Gastroesophageal sphincter (tissue), 4 donors: ENCODE measurements at regions not wholly inside any gene's neighbourhood (a gene's known extent, or its start where the extent isn't known, plus 50 kb on each side); places are given as distances from the start of the nearest gene placed in this dataset.

ENCODE experiments used
- ATAC-seq: fragments of 150-250 bp; one replicate; pipeline ENCODE4 v1.9.1; 2016; ENCODE audit warnings: mild to moderate bottlenecking, moderate library complexity
- H3K27ac ChIP-seq, 4 donors: fragments of 200-600 bp; sonication (generic) in 3 of 4; 1 replicate in 3 of 4; 2 replicates in 1 of 4; pipeline ENCODE4 v1.5.1; 2016 to 2019
- H3K27me3 ChIP-seq: fragments of 200-600 bp; sonication (generic); one replicate; pipeline ENCODE4 v1.5.1; 2019
- H3K36me3 ChIP-seq, 2 donors: fragments of 200-600 bp; sonication (generic); one replicate each; pipeline ENCODE4 v1.5.1; 2019; ENCODE audit warnings: control low read depth in 1 of 2
- H3K4me1 ChIP-seq, 3 donors: fragments of 200-600 bp; sonication (generic); 1 replicate in 2 of 3; 2 replicates in 1 of 3; pipeline ENCODE4 v1.5.1; 2016 to 2019; ENCODE audit warnings: control low read depth in 2 of 3
- H3K4me3 ChIP-seq, 2 donors: fragments of 200-600 bp; sonication (generic); one replicate each; pipeline ENCODE4 v1.5.1; 2019; ENCODE audit warnings: mild to moderate bottlenecking in 1 of 2, moderate library complexity in 1 of 2
- H3K9me3 ChIP-seq, 3 donors: fragments of 200-600 bp; sonication (generic); one replicate each; pipeline ENCODE4 v1.5.1; 2017 to 2019; ENCODE audit warnings: control low read depth in 2 of 3
- EP300 ChIP-seq: sonication (generic); formaldehyde crosslinking; IDR thresholded peaks from one replicate; pipeline ENCODE4 v1.6.1; 2017; ENCODE audit warnings: antibody characterized with exemption, mild to moderate bottlenecking
- POLR2A ChIP-seq, 2 donors: fragments of 450-650 bp; IDR thresholded peaks; one replicate each; pipeline ENCODE4 v1.6.1; 2017; ENCODE audit warnings: antibody characterized with exemption in 2 of 2, mild to moderate bottlenecking in 2 of 2, moderate library complexity in 1 of 2
- POLR2AphosphoS5 ChIP-seq: sonication (generic); formaldehyde crosslinking; IDR thresholded peaks from one replicate; pipeline ENCODE4 v1.6.1; 2017; ENCODE audit warnings: antibody characterized with exemption
- WGBS, 2 donors: methylation state at CpG; one replicate each; pipeline ENCODE4 v1.1.5; 2018; ENCODE audit warnings: low coverage in 1 of 2; 5-methylcytosine and 5-hydroxymethylcytosine counted together
- TF ChIP-seq, protein P1 (sequence below), 4 experiments: fragments of 200-600 bp in 2 of 4; fragments of 450-650 bp in 2 of 4; sonication (generic) in 1 of 4; IDR thresholded peaks; one replicate each; pipeline ENCODE4 v1.5.1; 2017 to 2019; ENCODE audit warnings: antibody characterized with exemption in 4 of 4, mild to moderate bottlenecking in 2 of 4, moderate library complexity in 2 of 4

DNA sequence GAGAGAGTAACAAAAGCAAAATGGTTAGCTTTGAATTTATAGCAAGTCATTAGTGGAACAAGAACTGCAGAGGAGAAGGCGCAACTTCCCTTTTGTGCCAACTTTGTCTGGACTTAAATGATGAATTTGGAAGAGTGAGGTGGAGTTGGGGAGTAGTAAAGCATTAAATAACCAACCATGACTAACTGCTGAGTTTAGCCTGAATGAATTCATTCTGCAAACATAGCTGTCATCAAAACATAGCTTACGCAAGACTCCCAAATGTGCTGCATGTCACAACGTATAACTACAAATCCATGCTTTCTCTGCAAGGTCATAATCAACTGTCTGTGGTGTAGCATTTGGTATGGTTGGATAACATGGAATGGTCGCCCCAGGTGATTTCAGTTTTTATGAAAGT, 75.9 kb upstream of the RPL34 start:
- TF ChIP-seq POLR2A (IDR thresholded peaks at IDR 0.05) (no peak), POLR2AphosphoS5 (no peak), EP300 (no peak)
- TF ChIP-seq, protein P1, sequence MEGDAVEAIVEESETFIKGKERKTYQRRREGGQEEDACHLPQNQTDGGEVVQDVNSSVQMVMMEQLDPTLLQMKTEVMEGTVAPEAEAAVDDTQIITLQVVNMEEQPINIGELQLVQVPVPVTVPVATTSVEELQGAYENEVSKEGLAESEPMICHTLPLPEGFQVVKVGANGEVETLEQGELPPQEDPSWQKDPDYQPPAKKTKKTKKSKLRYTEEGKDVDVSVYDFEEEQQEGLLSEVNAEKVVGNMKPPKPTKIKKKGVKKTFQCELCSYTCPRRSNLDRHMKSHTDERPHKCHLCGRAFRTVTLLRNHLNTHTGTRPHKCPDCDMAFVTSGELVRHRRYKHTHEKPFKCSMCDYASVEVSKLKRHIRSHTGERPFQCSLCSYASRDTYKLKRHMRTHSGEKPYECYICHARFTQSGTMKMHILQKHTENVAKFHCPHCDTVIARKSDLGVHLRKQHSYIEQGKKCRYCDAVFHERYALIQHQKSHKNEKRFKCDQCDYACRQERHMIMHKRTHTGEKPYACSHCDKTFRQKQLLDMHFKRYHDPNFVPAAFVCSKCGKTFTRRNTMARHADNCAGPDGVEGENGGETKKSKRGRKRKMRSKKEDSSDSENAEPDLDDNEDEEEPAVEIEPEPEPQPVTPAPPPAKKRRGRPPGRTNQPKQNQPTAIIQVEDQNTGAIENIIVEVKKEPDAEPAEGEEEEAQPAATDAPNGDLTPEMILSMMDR (IDR thresholded peaks at IDR 0.05): no peak
- no peaks in the 10 kb centered on the region for H3K27me3 ChIP-seq
- WGBS, 2 donors: 82 to 83% methylated on average over 4 of the region's 4 CpGs

DNA sequence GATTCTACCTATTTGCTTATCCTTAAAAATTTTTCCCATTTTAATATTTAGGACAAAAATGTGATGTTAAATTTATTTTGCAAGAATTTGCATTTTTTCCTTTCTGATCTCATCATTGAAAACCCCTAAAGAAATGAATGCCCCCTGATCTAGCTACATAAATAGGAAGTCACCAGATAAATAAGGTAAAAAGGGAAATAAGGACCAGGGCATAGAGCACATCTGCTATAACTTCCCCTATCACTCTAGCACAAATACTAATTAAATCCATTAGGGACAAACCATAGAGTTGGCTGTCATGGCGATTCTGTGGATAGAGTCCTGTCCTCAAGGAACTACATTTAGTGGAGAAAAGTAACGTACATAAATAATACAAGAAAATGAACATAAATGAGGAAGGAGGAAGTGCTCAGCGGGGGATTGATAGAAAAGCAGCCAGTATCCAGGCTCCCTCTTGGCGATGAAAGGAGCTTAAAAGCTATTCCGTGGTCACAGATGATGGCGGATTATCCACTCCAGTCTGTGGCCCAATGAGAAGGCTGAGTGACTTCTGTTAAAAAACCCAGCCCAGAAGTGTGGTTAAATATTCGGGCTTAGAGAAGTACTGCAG, 76.9 kb upstream of the RPL34 start:
- H3K4me3 ChIP-seq: no peak overlapping the region
- H3K9me3 ChIP-seq: peaks cover 0 to 24% (median 0%) of the 10 kb centered on the region in 3 donors
- no peak overlapping the region for H3K27ac ChIP-seq
- 81 to 94% methylated on average over 7 of the region's 7 CpGs for WGBS, 2 donors
- no peaks in the 10 kb centered on the region for H3K36me3 ChIP-seq
- no peaks in the 10 kb centered on the region for H3K4me1 ChIP-seq
- ATAC-seq: no peak
- TF ChIP-seq POLR2AphosphoS5 (no peak), POLR2A (IDR thresholded peaks at IDR 0.05) (no peak), EP300 (no peak)
- TF ChIP-seq, protein P1 (IDR thresholded peaks at IDR 0.05): no peak
- no peaks in the 10 kb centered on the region for H3K27me3 ChIP-seq

More for the DNA sequence above, 75.9 kb upstream of the RPL34 start:
- H3K9me3 ChIP-seq: peaks cover 0 to 27% (median 0%) of the 10 kb centered on the region in 3 donors
- no peak for ATAC-seq
- no peaks in the 10 kb centered on the region for H3K36me3 ChIP-seq
- no peak overlapping the region for H3K27ac ChIP-seq
- H3K4me1 ChIP-seq: no peaks in the 10 kb centered on the region
- H3K4me3 ChIP-seq: no peak overlapping the region

- Histone ChIP-seq H3K4me3 (no peak overlapping the region), H3K36me3 (no peaks in the 10 kb centered on the region), H3K27ac (no peak overlapping the region), H3K27me3 (no peaks in the 10 kb centered on the region), H3K9me3 (no peaks in the 10 kb centered on the region), H3K4me1 (no peaks in the 10 kb centered on the region)
- 70 to 78% methylated on average over 2 of the region's 2 CpGs for WGBS, 2 donors
- TF ChIP-seq, protein P1 (IDR thresholded peaks at IDR 0.05): no peak
- TF ChIP-seq POLR2AphosphoS5 (no peak), POLR2A (IDR thresholded peaks at IDR 0.05) (no peak), EP300 (no peak)
- no peak for ATAC-seq
Measured at GRCh38 chr4:108540536-108540935, 79.8 kb upstream of the RPL34 start.

DNA sequence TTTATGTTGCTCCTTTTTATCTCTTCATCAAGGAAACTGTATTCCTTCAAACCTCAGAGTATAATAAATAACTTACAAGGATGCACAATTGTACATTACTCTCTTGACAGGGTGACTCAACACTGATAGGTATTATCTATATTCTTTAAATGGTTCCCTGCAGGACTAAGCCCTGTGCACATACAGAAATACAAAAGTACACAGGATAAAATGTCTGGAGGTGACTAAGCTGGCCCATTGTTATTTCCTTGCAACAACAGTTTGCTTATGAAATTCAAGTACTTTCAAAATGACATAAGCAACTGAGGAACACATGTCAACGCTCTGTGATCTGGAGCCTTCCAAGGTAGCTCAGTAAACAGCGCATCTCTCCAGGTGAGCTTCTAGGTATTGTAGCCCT, 83.8 kb upstream of the RPL34 start:
- Histone ChIP-seq H3K4me3 (no peak overlapping the region), H3K27ac (no peak overlapping the region), H3K9me3 (no peaks in the 10 kb centered on the region), H3K4me1 (no peaks in the 10 kb centered on the region), H3K27me3 (no peaks in the 10 kb centered on the region), H3K36me3 (no peaks in the 10 kb centered on the region)
- WGBS, 2 donors: 92 to 100% methylated on average over 2 of the region's 2 CpGs
- TF ChIP-seq EP300: no peak
- TF ChIP-seq POLR2AphosphoS5: no peak
- TF ChIP-seq, protein P1 (IDR thresholded peaks at IDR 0.05): no peak
- no peak for TF ChIP-seq POLR2A (IDR thresholded peaks at IDR 0.05)
- ATAC-seq: no peak

- no peak overlapping the region for H3K4me3 ChIP-seq
- WGBS, 2 donors: 48 to 86% methylated on average over 1 to 3 of the region's 3 CpGs
- H3K9me3 ChIP-seq: no peaks in the 10 kb centered on the region
- no peaks in the 10 kb centered on the region for H3K27me3 ChIP-seq
- TF ChIP-seq POLR2AphosphoS5: no peak
- TF ChIP-seq POLR2A (IDR thresholded peaks at IDR 0.05): no peak
- no peak for TF ChIP-seq EP300
- TF ChIP-seq, protein P1 (IDR thresholded peaks at IDR 0.05): no peak
- no peaks in the 10 kb centered on the region for H3K4me1 ChIP-seq
- no peaks in the 10 kb centered on the region for H3K36me3 ChIP-seq
- no peak for ATAC-seq
- H3K27ac ChIP-seq: no peak overlapping the region
Measured at GRCh38 chr4:108535757-108536156, 84.6 kb upstream of the RPL34 start.
